Naive thymus-derived CD8-positive, alpha-beta T cell (primary cell): ENCODE measurements at regions not wholly inside any gene's neighbourhood (a gene's known extent, or its start where the extent isn't known, plus 50 kb on each side); places are given as distances from the start of the nearest gene placed in this dataset.

Experiments
- ATAC-seq, 2 donors: fragments of 150-1000 bp; cut with Tn5 transposase in 1 of 2; sonication (Bioruptor Pico), chemical (Tn5 transposase) in 1 of 2; 1 replicate in 1 of 2; 2 replicates in 1 of 2; pipeline ENCODE4 v1.10.0; 2021; ENCODE audit warnings: mild to moderate bottlenecking in 2 of 2, moderate library complexity in 2 of 2
- POLR2A ChIA-PET: fragments of 350-600 bp; sonication (Branson Sonifier 250); formaldehyde crosslinking; loops from one replicate; lab custom pipeline; 2021; ENCODE audit warnings: antibody characterized with exemption; lab: Charles Lee
- DNase-seq, 10 donors: peaks; one replicate each; pipeline versions ENCODE4 v3.0.0 to v3.0.0-alpha.2; 2020 to 2022
- H3K27ac Mint-ChIP-seq, 10 donors: one replicate each; pipeline ENCODE4 v1.8.0; 2020 to 2022; ENCODE audit warnings: mild to moderate bottlenecking in 10 of 10, mixed read lengths in 10 of 10, moderate library complexity in 4 of 10, inconsistent platforms in 1 of 10
- H3K27me3 Mint-ChIP-seq, 5 donors: one replicate each; pipeline ENCODE4 v1.8.0; 2021 to 2022; ENCODE audit warnings: mixed read lengths in 5 of 5
- H3K36me3 Mint-ChIP-seq, 3 donors: one replicate each; pipeline ENCODE4 v1.8.0; 2020 to 2022; ENCODE audit warnings: mixed read lengths in 3 of 3, mild to moderate bottlenecking in 2 of 3, inconsistent platforms in 1 of 3
- H3K4me1 Mint-ChIP-seq, 4 donors: one replicate each; pipeline ENCODE4 v1.8.0; 2021 to 2022; ENCODE audit warnings: mixed read lengths in 4 of 4
- H3K4me3 Mint-ChIP-seq, 10 donors: one replicate each; pipeline ENCODE4 v1.8.0; 2020 to 2022; ENCODE audit warnings: mild to moderate bottlenecking in 10 of 10, mixed read lengths in 10 of 10, moderate library complexity in 6 of 10, inconsistent platforms in 1 of 10
- H3K9me3 Mint-ChIP-seq, 9 donors: one replicate each; pipeline ENCODE4 v1.8.0; 2020 to 2022; ENCODE audit warnings: mixed read lengths in 9 of 9, mild to moderate bottlenecking in 3 of 9, inconsistent platforms in 1 of 9, moderate library complexity in 1 of 9

- Mint-ChIP-seq H3K4me1 (no peaks in the 10 kb centered on the region), H3K27me3 (peaks cover 0 to 9% (median 1%) of the 10 kb centered on the region in 5 donors), H3K27ac (no peak overlapping the region), H3K9me3 (peaks cover 0 to 4% (median 0%) of the 10 kb centered on the region in 9 donors), H3K36me3 (no peaks in the 10 kb centered on the region), H3K4me3 (no peak overlapping the region)
- ATAC-seq (no peak), DNase-seq (no peak)
- POLR2A ChIA-PET = no interaction called here
Observed at GRCh38 chr5:36373527-36374086, 71.9 kb upstream of the RANBP3L start.

- no peaks in the 10 kb centered on the region for H3K36me3 Mint-ChIP-seq
- POLR2A ChIA-PET = no interaction called here
- no peak overlapping the region for H3K4me3 Mint-ChIP-seq
- no peak overlapping the region for H3K27ac Mint-ChIP-seq
- no peak for ATAC-seq
- H3K9me3 Mint-ChIP-seq = peaks cover 0 to 4% (median 0%) of the 10 kb centered on the region in 9 donors
- no peak for DNase-seq
- peaks cover 0 to 9% (median 1%) of the 10 kb centered on the region in 5 donors for H3K27me3 Mint-ChIP-seq
- H3K4me1 Mint-ChIP-seq = no peaks in the 10 kb centered on the region
Observed at GRCh38 chr5:36374266-36374862, 72.7 kb upstream of the RANBP3L start.

- POLR2A ChIA-PET = no interaction called here
- ATAC-seq (no peak), DNase-seq (no peak)
- peaks cover 0 to 2% (median 0%) of the 10 kb centered on the region in 9 donors for H3K9me3 Mint-ChIP-seq
- peaks cover 0 to 16% (median 4%) of the 10 kb centered on the region in 5 donors for H3K27me3 Mint-ChIP-seq
- H3K4me1 Mint-ChIP-seq = no peaks in the 10 kb centered on the region
- no peak overlapping the region for H3K4me3 Mint-ChIP-seq
- H3K36me3 Mint-ChIP-seq = no peaks in the 10 kb centered on the region
- H3K27ac Mint-ChIP-seq = no peak overlapping the region
Observed at GRCh38 chr5:36377192-36377591, 75.5 kb upstream of the RANBP3L start.

GRCh38 chr5:36378551-36378950, 76.8 kb upstream of the RANBP3L start:
- H3K4me1 Mint-ChIP-seq = no peaks in the 10 kb centered on the region
- H3K4me3 Mint-ChIP-seq = no peak overlapping the region
- DNase-seq (no peak), ATAC-seq (no peak)
- peaks cover 0 to 13% (median 4%) of the 10 kb centered on the region in 5 donors for H3K27me3 Mint-ChIP-seq
- H3K36me3 Mint-ChIP-seq = no peaks in the 10 kb centered on the region
- POLR2A ChIA-PET = no interaction called here
- peaks cover 0 to 2% (median 0%) of the 10 kb centered on the region in 9 donors for H3K9me3 Mint-ChIP-seq
- H3K27ac Mint-ChIP-seq = no peak overlapping the region

- POLR2A ChIA-PET = no interaction called here
- no peaks in the 10 kb centered on the region for H3K9me3 Mint-ChIP-seq
- no peak overlapping the region for H3K4me3 Mint-ChIP-seq
- no peaks in the 10 kb centered on the region for H3K36me3 Mint-ChIP-seq
- ATAC-seq (no peak), DNase-seq (no peak)
- H3K27ac Mint-ChIP-seq = no peak overlapping the region
- peaks cover 1 to 13% (median 9%) of the 10 kb centered on the region in 5 donors for H3K27me3 Mint-ChIP-seq
- no peaks in the 10 kb centered on the region for H3K4me1 Mint-ChIP-seq
Observed at GRCh38 chr5:36382890-36383289, 81.2 kb upstream of the RANBP3L start.

- no peak for ATAC-seq
- Mint-ChIP-seq H3K4me3 (no peak overlapping the region), H3K36me3 (no peaks in the 10 kb centered on the region), H3K27me3 (peaks cover 0 to 13% (median 9%) of the 10 kb centered on the region in 5 donors), H3K4me1 (no peaks in the 10 kb centered on the region), H3K9me3 (no peaks in the 10 kb centered on the region), H3K27ac (no peak overlapping the region)
- no peak for DNase-seq
- POLR2A ChIA-PET = no interaction called here
Observed at GRCh38 chr5:36383942-36384341, 82.2 kb upstream of the RANBP3L start.

GRCh38 chr5:36384845-36385244, 83.1 kb upstream of the RANBP3L start:
- peaks cover 1 to 18% (median 9%) of the 10 kb centered on the region in 5 donors for H3K27me3 Mint-ChIP-seq
- DNase-seq (no peak), ATAC-seq (no peak)
- H3K9me3 Mint-ChIP-seq = no peaks in the 10 kb centered on the region
- POLR2A ChIA-PET = no interaction called here
- no peak overlapping the region for H3K27ac Mint-ChIP-seq
- no peaks in the 10 kb centered on the region for H3K36me3 Mint-ChIP-seq
- H3K4me3 Mint-ChIP-seq = no peak overlapping the region
- H3K4me1 Mint-ChIP-seq = no peaks in the 10 kb centered on the region

- Mint-ChIP-seq H3K9me3 (no peaks in the 10 kb centered on the region), H3K4me1 (peaks cover 0 to 2% (median 0%) of the 10 kb centered on the region in 4 donors), H3K36me3 (no peaks in the 10 kb centered on the region), H3K4me3 (no peak overlapping the region), H3K27me3 (peaks cover 1 to 24% (median 7%) of the 10 kb centered on the region in 5 donors), H3K27ac (no peak overlapping the region)
- POLR2A ChIA-PET = no interaction called here
- DNase-seq (no peak), ATAC-seq (no peak)
Observed at GRCh38 chr5:36385495-36385894, 83.8 kb upstream of the RANBP3L start.

- Mint-ChIP-seq H3K27ac (no peak overlapping the region), H3K36me3 (no peaks in the 10 kb centered on the region), H3K27me3 (peaks cover 1 to 36% (median 15%) of the 10 kb centered on the region in 5 donors), H3K4me1 (peaks cover 0 to 6% (median 0%) of the 10 kb centered on the region in 4 donors), H3K4me3 (no peak overlapping the region), H3K9me3 (no peaks in the 10 kb centered on the region)
- no peak for ATAC-seq
- POLR2A ChIA-PET = no interaction called here
- no peak for DNase-seq
Observed at GRCh38 chr5:36388288-36388687, 86.6 kb upstream of the RANBP3L start.

GRCh38 chr5:36389245-36389644, 87.5 kb upstream of the RANBP3L start:
- ATAC-seq (no peak), DNase-seq (no peak)
- H3K4me1 Mint-ChIP-seq = peaks cover 0 to 6% (median 3%) of the 10 kb centered on the region in 4 donors
- H3K27me3 Mint-ChIP-seq = peaks cover 5 to 46% (median 19%) of the 10 kb centered on the region in 5 donors
- no peaks in the 10 kb centered on the region for H3K9me3 Mint-ChIP-seq
- H3K4me3 Mint-ChIP-seq = no peak overlapping the region
- no peak overlapping the region for H3K27ac Mint-ChIP-seq
- no peaks in the 10 kb centered on the region for H3K36me3 Mint-ChIP-seq
- POLR2A ChIA-PET = no interaction called here

- POLR2A ChIA-PET = no interaction called here
- H3K4me1 Mint-ChIP-seq = peaks cover 0 to 6% (median 3%) of the 10 kb centered on the region in 4 donors
- H3K9me3 Mint-ChIP-seq = no peaks in the 10 kb centered on the region
- peaks cover 5 to 51% (median 20%) of the 10 kb centered on the region in 5 donors for H3K27me3 Mint-ChIP-seq
- H3K36me3 Mint-ChIP-seq = no peaks in the 10 kb centered on the region
- peak overlapping the region in 1 of 10 donors; percentile 53 for H3K27ac Mint-ChIP-seq
- DNase-seq = no peak
- no peak for ATAC-seq
- no peak overlapping the region for H3K4me3 Mint-ChIP-seq
Observed at GRCh38 chr5:36390640-36391039, 88.9 kb upstream of the RANBP3L start.

GRCh38 chr5:36392186-36392585, 90.5 kb upstream of the RANBP3L start:
- H3K27ac Mint-ChIP-seq = no peak overlapping the region

GRCh38 chr5:36392818-36393217, 91.1 kb upstream of the RANBP3L start:
- POLR2A ChIA-PET = no interaction called here
- Mint-ChIP-seq H3K27ac (no peak overlapping the region), H3K27me3 (peaks cover 4 to 42% (median 20%) of the 10 kb centered on the region in 5 donors), H3K36me3 (no peaks in the 10 kb centered on the region), H3K9me3 (no peaks in the 10 kb centered on the region), H3K4me1 (peaks cover 0 to 8% (median 3%) of the 10 kb centered on the region in 4 donors), H3K4me3 (no peak overlapping the region)
- ATAC-seq (no peak), DNase-seq (no peak)

More at GRCh38 chr5:36392186-36392585, 90.5 kb upstream of the RANBP3L start:
- no peaks in the 10 kb centered on the region for H3K36me3 Mint-ChIP-seq
- H3K4me3 Mint-ChIP-seq = no peak overlapping the region
- H3K4me1 Mint-ChIP-seq = peaks cover 0 to 8% (median 3%) of the 10 kb centered on the region in 4 donors
- POLR2A ChIA-PET = no interaction called here
- H3K27me3 Mint-ChIP-seq = peaks cover 4 to 45% (median 20%) of the 10 kb centered on the region in 5 donors
- ATAC-seq (no peak), DNase-seq (no peak)
- H3K9me3 Mint-ChIP-seq = no peaks in the 10 kb centered on the region
